ENCODE measurements at regions not wholly inside any gene's neighbourhood (a gene's known extent, or its start where the extent isn't known, plus 50 kb on each side); places are given as distances from the start of the nearest gene placed in this dataset.

- no peaks in the 10 kb centered on the region for H3K27me3 ChIP-seq (ENCODE audit: insufficient read depth, low read length, poor library complexity, severe bottlenecking)
- H4K20me1 ChIP-seq (ENCODE audit: insufficient read depth, low read length, poor library complexity, severe bottlenecking), result no peaks in the 10 kb centered on the region
- no peak overlapping the region for H3K4me2 ChIP-seq (ENCODE audit: low read depth, low read length, poor library complexity, severe bottlenecking)
- TF ChIP-seq CTCF (conservative IDR thresholded peaks at IDR 0.05; ENCODE audit: low read length) (no peak), EZH2phosphoT487 (IDR thresholded peaks at IDR 0.05; ENCODE audit: borderline replicate concordance) (no peak)
- H3K9ac ChIP-seq (ENCODE audit: low read depth, low read length, poor library complexity, severe bottlenecking), result no peak overlapping the region
- H3K79me2 ChIP-seq (ENCODE audit: insufficient read depth, low read length), result no peaks in the 10 kb centered on the region
- no peak overlapping the region for H2AFZ ChIP-seq (ENCODE audit: low read length)
- 0 out of 2 replicates have a peak, but pooled peaks cover 2% of the 10 kb centered on the region for H3K9me3 ChIP-seq (ENCODE audit: insufficient read depth, low read depth, low read length)
- H3F3A ChIP-seq (ENCODE audit: low read depth), result no peaks in the 10 kb centered on the region
- no peak overlapping the region for H3K4me3 ChIP-seq (ENCODE audit: low read length, poor library complexity, severe bottlenecking)
- no peaks in the 10 kb centered on the region for H3K4me1 ChIP-seq (ENCODE audit: insufficient read depth, low read length, poor library complexity, severe bottlenecking)
- no peaks in the 10 kb centered on the region for H3K9me2 ChIP-seq (replicated peaks; ENCODE audit: low read depth, low read length)
- H3K36me3 ChIP-seq (ENCODE audit: insufficient read depth, low read length), result no peaks in the 10 kb centered on the region
Observed at GRCh38 chr9:107973451-107973850, 483.9 kb upstream of the KLF4 start.

- no peaks in the 10 kb centered on the region for H3K36me3 ChIP-seq (ENCODE audit: insufficient read depth, low read length)
- H3K9me2 ChIP-seq (replicated peaks; ENCODE audit: low read depth, low read length), result no peaks in the 10 kb centered on the region
- TF ChIP-seq CTCF (conservative IDR thresholded peaks at IDR 0.05; ENCODE audit: low read length) (no peak), EZH2phosphoT487 (IDR thresholded peaks at IDR 0.05; ENCODE audit: borderline replicate concordance) (no peak)
- no peaks in the 10 kb centered on the region for H3K27me3 ChIP-seq (ENCODE audit: insufficient read depth, low read length, poor library complexity, severe bottlenecking)
- no peaks in the 10 kb centered on the region for H4K20me1 ChIP-seq (ENCODE audit: insufficient read depth, low read length, poor library complexity, severe bottlenecking)
- H3K4me3 ChIP-seq (ENCODE audit: low read length, poor library complexity, severe bottlenecking), result no peak overlapping the region
- H3K4me1 ChIP-seq (ENCODE audit: insufficient read depth, low read length, poor library complexity, severe bottlenecking), result no peaks in the 10 kb centered on the region
- no peak overlapping the region for H3K9ac ChIP-seq (ENCODE audit: low read depth, low read length, poor library complexity, severe bottlenecking)
- no peaks in the 10 kb centered on the region for H3F3A ChIP-seq (ENCODE audit: low read depth)
- 0 out of 2 replicates have a peak, but pooled peaks cover 2% of the 10 kb centered on the region for H3K9me3 ChIP-seq (ENCODE audit: insufficient read depth, low read depth, low read length)
- no peak overlapping the region for H2AFZ ChIP-seq (ENCODE audit: low read length)
- H3K4me2 ChIP-seq (ENCODE audit: low read depth, low read length, poor library complexity, severe bottlenecking), result no peak overlapping the region
- no peaks in the 10 kb centered on the region for H3K79me2 ChIP-seq (ENCODE audit: insufficient read depth, low read length)
Observed at GRCh38 chr9:107972346-107972745, 482.8 kb upstream of the KLF4 start.

GRCh38 chr9:107971241-107971640 lies 481.7 kb upstream of the KLF4 start:
- no peaks in the 10 kb centered on the region for H3K4me1 ChIP-seq (ENCODE audit: insufficient read depth, low read length, poor library complexity, severe bottlenecking)
- H3K9me2 ChIP-seq (replicated peaks; ENCODE audit: low read depth, low read length), result no peaks in the 10 kb centered on the region
- 0 out of 2 replicates have a peak, but pooled peaks cover 2% of the 10 kb centered on the region for H3K9me3 ChIP-seq (ENCODE audit: insufficient read depth, low read depth, low read length)
- no peak overlapping the region for H2AFZ ChIP-seq (ENCODE audit: low read length)
- H3K9ac ChIP-seq (ENCODE audit: low read depth, low read length, poor library complexity, severe bottlenecking), result no peak overlapping the region
- TF ChIP-seq EZH2phosphoT487 (IDR thresholded peaks at IDR 0.05; ENCODE audit: borderline replicate concordance), result no peak
- TF ChIP-seq CTCF (conservative IDR thresholded peaks at IDR 0.05; ENCODE audit: low read length), result no peak
- H3K27me3 ChIP-seq (ENCODE audit: insufficient read depth, low read length, poor library complexity, severe bottlenecking), result no peaks in the 10 kb centered on the region
- no peaks in the 10 kb centered on the region for H3F3A ChIP-seq (ENCODE audit: low read depth)
- no peaks in the 10 kb centered on the region for H3K36me3 ChIP-seq (ENCODE audit: insufficient read depth, low read length)
- H3K4me3 ChIP-seq (ENCODE audit: low read length, poor library complexity, severe bottlenecking), result no peak overlapping the region
- H4K20me1 ChIP-seq (ENCODE audit: insufficient read depth, low read length, poor library complexity, severe bottlenecking), result no peaks in the 10 kb centered on the region
- H3K79me2 ChIP-seq (ENCODE audit: insufficient read depth, low read length), result no peaks in the 10 kb centered on the region
- no peak overlapping the region for H3K4me2 ChIP-seq (ENCODE audit: low read depth, low read length, poor library complexity, severe bottlenecking)

Measured in Loucy (cell line).